GM12878 (cell line): ENCODE measurements at regions not wholly inside any gene's neighbourhood (a gene's known extent, or its start where the extent isn't known, plus 50 kb on each side); places are given as distances from the start of the nearest gene placed in this dataset.

Source experiments
- ATAC-seq: fragments of 200-7000 bp; cut with Tn5 transposase; 3 replicates; pipeline ENCODE4 v1.9.1; 2020; ENCODE audit warnings: mild to moderate bottlenecking, moderate library complexity
- BruUV-seq: library from RNA; stranded (reverse); fragments of 400-500 nt; replicated peaks from 2 replicates; lab custom pipeline; 2021; lab: Mats Ljungman, UMichigan
- CTCF ChIA-PET: fragments of 300-600 bp; sonication (Branson Sonifier 250); formaldehyde crosslinking; extraction: SDS; loops from one replicate; lab custom pipeline; 2021; ENCODE audit warnings: inconsistent platforms; lab: Yijun Ruan, JAX
- POLR2A ChIA-PET: fragments of 350-600 bp; formaldehyde crosslinking; extraction: SDS; loops from one replicate; lab custom pipeline; 2021; ENCODE audit warnings: inconsistent platforms; lab: Charles Lee
- RAD21 ChIA-PET: fragments of 300-600 bp; sonication (Branson Sonifier 250); formaldehyde crosslinking; loops from one replicate; lab custom pipeline; 2023; ENCODE audit warnings: antibody characterized with exemption; ENCODE audit not compliant: unreplicated experiment; lab: Charles Lee
- SMC1A ChIA-PET: fragments of 300-600 bp; sonication (Branson Sonifier 250); formaldehyde crosslinking; loops from one replicate; lab custom pipeline; 2023; ENCODE audit not compliant: unreplicated experiment, uncharacterized antibody; lab: Charles Lee
- DNase-seq: peaks from one replicate; pipeline ENCODE4 v3.0.0-alpha.2; 2011; ENCODE audit warnings: low read depth, low spot score
- FAIRE-seq: peaks from 3 replicates; lab custom pipeline; 2011; peaks lifted over from hg19 to GRCh38; lab: Jason Lieb, UNC
- H2AFZ ChIP-seq: 2 replicates; pipeline ENCODE4 v1.6.0; 2011; ENCODE audit warnings: low read depth, low read length, control low read depth; ENCODE audit not compliant: control insufficient read depth
- H3K27ac ChIP-seq: 2 replicates; pipeline ENCODE4 v1.5.1; 2011; ENCODE audit warnings: control low read depth; ENCODE audit not compliant: control insufficient read depth, insufficient read depth
- H3K27me3 ChIP-seq, 2 experiments: replicated peaks in 1 of 2; 2 replicates each; pipeline versions ENCODE4 v1.6.0 to v1.6.1; 2011; ENCODE audit warnings: low read length in 1 of 2; ENCODE audit not compliant: control insufficient read depth in 2 of 2, insufficient read depth in 2 of 2
- H3K36me3 ChIP-seq, 2 experiments: 2 replicates each; pipeline ENCODE4 v1.5.1; 2011; ENCODE audit warnings: low read length in 1 of 2; ENCODE audit not compliant: control insufficient read depth in 2 of 2, insufficient read depth in 2 of 2
- H3K4me1 ChIP-seq: 2 replicates; pipeline ENCODE4 v1.6.1; 2011; ENCODE audit warnings: mild to moderate bottlenecking, low read length, moderate library complexity, mixed read lengths; ENCODE audit not compliant: control insufficient read depth, insufficient read depth
- H3K4me2 ChIP-seq: 2 replicates; pipeline ENCODE4 v1.6.0; 2011; ENCODE audit warnings: control low read depth; ENCODE audit not compliant: control insufficient read depth, insufficient read depth
- H3K4me3 ChIP-seq: fragments of 200-600 bp; sonication (generic); 2 replicates; pipeline ENCODE4 v1.5.1; 2016
- H3K79me2 ChIP-seq: 2 replicates; pipeline ENCODE4 v1.6.0; 2011; ENCODE audit warnings: low read length; ENCODE audit not compliant: control insufficient read depth, insufficient read depth
- H3K9ac ChIP-seq: 2 replicates; pipeline ENCODE4 v1.8.0; 2011; ENCODE audit warnings: low read length, control low read depth, mixed read lengths; ENCODE audit not compliant: control insufficient read depth, insufficient read depth
- H3K9me3 ChIP-seq: replicated peaks from 3 replicates; pipeline ENCODE4 v1.5.1; 2011; ENCODE audit warnings: mild to moderate bottlenecking, low read length; ENCODE audit not compliant: control insufficient read depth, insufficient read depth
- H4K20me1 ChIP-seq: 2 replicates; pipeline ENCODE4 v1.6.0; 2011; ENCODE audit not compliant: control insufficient read depth, insufficient read depth
- CEBPB ChIP-seq, 2 experiments: fragments of 150-350 bp in 1 of 2; IDR thresholded peaks; 2 replicates each; pipeline ENCODE4 v1.6.1; 2012 to 2014; ENCODE audit warnings: low read depth in 2 of 2, low read length in 2 of 2, borderline replicate concordance in 1 of 2, inconsistent platforms in 1 of 2
- EGR1 ChIP-seq, 2 experiments: IDR thresholded peaks; 1 replicate in 1 of 2; 2 replicates in 1 of 2; pipeline ENCODE4 v1.6.1; 2011 to 2012; ENCODE audit warnings: low read depth in 2 of 2, low read length in 2 of 2, borderline replicate concordance in 1 of 2, mild to moderate bottlenecking in 1 of 2, moderate library complexity in 1 of 2
- EZH2 ChIP-seq: IDR thresholded peaks from 2 replicates; pipeline ENCODE4 v1.6.1; 2012; ENCODE audit warnings: low read depth, mild to moderate bottlenecking, control low read depth, inconsistent platforms, low read length, borderline replicate concordance; ENCODE audit not compliant: control insufficient read depth
- MEF2B ChIP-seq: fragments of 450-650 bp; IDR thresholded peaks from 2 replicates; pipeline ENCODE4 v1.6.1; 2018; ENCODE audit warnings: mild to moderate bottlenecking, moderate library complexity; ENCODE audit not compliant: partially characterized antibody, poor library complexity, severe bottlenecking
- POLR2AphosphoS5 ChIP-seq: IDR thresholded peaks from 2 replicates; pipeline ENCODE4 v1.6.1; 2011; ENCODE audit warnings: mild to moderate bottlenecking, low read length, inconsistent platforms
- SP1 ChIP-seq: IDR thresholded peaks from one replicate; pipeline ENCODE4 v1.6.1; 2011; ENCODE audit warnings: low read depth, low read length
- TCF12 ChIP-seq: IDR thresholded peaks from 2 replicates; pipeline ENCODE4 v1.6.1; 2011; ENCODE audit warnings: low read depth, mild to moderate bottlenecking, low read length
- WRNIP1 ChIP-seq: IDR thresholded peaks from 2 replicates; pipeline ENCODE4 v1.6.1; 2011; ENCODE audit warnings: low read depth, low read length, improper control_type of control experiment, borderline replicate concordance
- ZZZ3 ChIP-seq: IDR thresholded peaks from 2 replicates; pipeline ENCODE4 v1.6.1; 2011; ENCODE audit warnings: low read depth; ENCODE audit not compliant: control insufficient read depth, insufficient read length
- WGBS: methylation state at CpG from one replicate; pipeline ENCODE4 v1.1.6; 2016; ENCODE audit warnings: low lambda C conversion rate; ENCODE audit not compliant: insufficient replicate concordance, insufficient coverage; ENCODE audit errors: missing lambda C conversion rate; 5-methylcytosine and 5-hydroxymethylcytosine counted together
- in situ Hi-C: fragments of 300-500 bp; cut with MboI; formaldehyde crosslinking; loops from 9 replicates; pipeline ENCODE4 v1.14.3; 2018; ENCODE audit warnings: mixed read lengths
- intact Hi-C: fragments of 100-400 bp; cut with micrococcal nuclease; formaldehyde crosslinking; loops from one replicate; pipeline ENCODE4 v1.14.2; 2022; ENCODE audit not compliant: unreplicated experiment
- TF ChIP-seq, protein P1 (sequence below): IDR thresholded peaks from 2 replicates; pipeline ENCODE4 v1.6.1; 2012; ENCODE audit warnings: low read depth, low read length, improper control_type of control experiment
- TF ChIP-seq, protein P2 (sequence below): fragments of 450-650 bp; IDR thresholded peaks from 2 replicates; pipeline ENCODE4 v1.6.1; 2017; ENCODE audit warnings: mild to moderate bottlenecking
- TF ChIP-seq, protein P3 (sequence below): IDR thresholded peaks from 2 replicates; pipeline ENCODE4 v1.6.1; 2012; ENCODE audit warnings: low read depth, low read length, improper control_type of control experiment

DNA sequence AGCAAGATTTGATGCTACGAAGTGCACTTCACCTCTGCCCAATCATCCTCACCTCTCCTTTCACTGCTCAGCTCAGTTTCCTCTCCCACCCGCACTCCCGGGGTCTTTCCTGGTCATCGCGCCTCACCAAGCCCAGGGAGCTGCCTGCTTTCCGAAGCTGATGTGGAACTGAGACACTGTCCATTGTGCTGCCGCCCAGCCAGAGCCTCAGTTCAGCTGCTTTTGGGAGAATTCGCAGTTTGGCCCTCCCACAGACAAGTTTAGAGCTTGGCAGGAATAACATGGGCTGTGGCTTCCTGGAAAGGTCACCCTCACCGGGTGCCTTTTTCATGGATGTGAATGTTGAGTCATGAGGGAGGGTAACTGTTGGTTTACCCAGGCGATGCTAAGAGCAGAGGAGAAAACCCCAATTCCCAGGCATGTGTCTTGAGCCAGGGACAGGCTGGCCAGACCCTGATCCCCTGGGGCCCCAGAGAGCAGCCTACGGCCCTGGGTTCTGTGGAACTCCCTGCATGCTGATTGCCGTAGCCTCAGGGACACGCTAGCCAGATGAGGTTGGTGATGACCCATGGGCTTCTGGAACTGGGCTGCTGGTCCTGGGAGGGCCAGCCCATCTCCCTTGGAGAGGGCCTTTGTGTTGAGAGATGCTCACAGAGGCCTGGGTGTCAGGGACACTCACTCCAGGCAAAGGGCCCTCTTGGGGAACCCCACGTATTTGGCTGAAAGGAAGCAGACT is 1687.5 kb downstream of the TP53TG3F start (continued):
- TF ChIP-seq, protein P1, sequence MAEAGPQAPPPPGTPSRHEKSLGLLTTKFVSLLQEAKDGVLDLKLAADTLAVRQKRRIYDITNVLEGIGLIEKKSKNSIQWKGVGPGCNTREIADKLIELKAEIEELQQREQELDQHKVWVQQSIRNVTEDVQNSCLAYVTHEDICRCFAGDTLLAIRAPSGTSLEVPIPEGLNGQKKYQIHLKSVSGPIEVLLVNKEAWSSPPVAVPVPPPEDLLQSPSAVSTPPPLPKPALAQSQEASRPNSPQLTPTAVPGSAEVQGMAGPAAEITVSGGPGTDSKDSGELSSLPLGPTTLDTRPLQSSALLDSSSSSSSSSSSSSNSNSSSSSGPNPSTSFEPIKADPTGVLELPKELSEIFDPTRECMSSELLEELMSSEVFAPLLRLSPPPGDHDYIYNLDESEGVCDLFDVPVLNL: no peak
- TF ChIP-seq, all 136 proteins: peak for 0

DNA sequence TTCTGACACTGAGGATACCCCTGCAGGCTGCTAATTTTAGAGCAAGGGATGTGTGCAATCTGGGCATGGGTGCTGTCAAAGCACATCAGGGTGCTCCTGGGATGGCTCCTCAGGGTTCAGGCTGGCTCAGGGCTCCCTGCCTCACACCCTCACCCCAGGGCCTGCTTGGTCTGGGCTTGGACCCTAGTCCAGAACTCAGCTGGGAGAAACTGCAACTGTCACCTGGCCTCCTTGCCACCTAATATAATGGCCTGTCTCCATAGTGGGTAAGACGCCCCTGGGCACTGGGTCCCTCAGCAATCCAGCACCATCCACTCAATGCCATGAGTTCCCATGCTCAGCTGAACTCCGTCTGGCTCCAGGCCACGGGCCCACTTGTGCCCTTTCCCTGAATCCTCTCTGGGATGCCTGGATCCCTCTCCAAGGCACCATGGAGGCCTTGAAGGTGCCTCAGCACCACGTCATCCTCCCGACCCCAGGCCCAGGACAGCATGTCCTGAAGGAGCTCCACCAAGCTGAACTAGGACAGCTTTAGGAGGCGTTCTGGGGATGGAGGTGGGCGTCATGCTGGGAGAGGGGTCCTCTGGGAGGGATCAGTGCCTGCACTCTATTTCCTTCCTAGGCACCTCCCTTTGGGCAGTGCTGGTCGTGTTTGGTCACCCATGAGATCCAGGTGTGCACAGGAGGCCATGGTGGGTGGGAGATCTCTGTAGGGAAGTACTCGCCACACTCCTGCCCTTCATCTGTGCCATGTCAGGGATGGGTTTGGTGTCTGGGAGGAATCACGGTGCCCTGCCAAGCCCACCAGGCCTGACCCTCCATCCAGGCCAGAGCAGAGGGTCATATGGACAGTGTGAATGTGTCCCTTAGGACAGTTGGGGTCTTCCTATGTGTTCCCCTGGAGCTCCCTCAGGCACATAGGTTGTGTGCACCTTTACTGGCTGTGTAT is 1688.4 kb downstream of the TP53TG3F start:
- H3K36me3 ChIP-seq: no peaks in the 10 kb centered on the region
- intact Hi-C loops (no loop called here), in situ Hi-C loops (no loop called here)
- no peak overlapping the region for H2AFZ ChIP-seq
- ATAC-seq (no peak), DNase-seq (no peak), FAIRE-seq (no peak)
- no peak overlapping the region for H3K4me2 ChIP-seq
- ChIA-PET RAD21 (no interaction called here), CTCF (no interaction called here), SMC1A (no interaction called here), POLR2A (no interaction called here)
- no peaks in the 10 kb centered on the region for H3K27me3 ChIP-seq
- no peak overlapping the region for H3K9ac ChIP-seq
- H3K9me3 ChIP-seq: no peaks in the 10 kb centered on the region; the same call in 2 of the 3 replicates
- H3K4me1 ChIP-seq: no peaks in the 10 kb centered on the region
- H3K27ac ChIP-seq: no peak overlapping the region
- no peak overlapping the region for H3K4me3 ChIP-seq
- H4K20me1 ChIP-seq: no peaks in the 10 kb centered on the region
- H3K79me2 ChIP-seq: no peaks in the 10 kb centered on the region
- WGBS: 5% methylated on average over 10 of the region's 10 CpGs
- no TSS peak for BruUV-seq
- TF ChIP-seq SP1 (no peak), ZZZ3 (no peak), CEBPB (IDR thresholded peaks at IDR 0.05; ENCODE audit: borderline replicate concordance in 1 of 2, low read depth in 2 of 2, low read length in 2 of 2) (no peak), WRNIP1 (no peak), TCF12 (no peak), POLR2AphosphoS5 (no peak), EZH2 (no peak), MEF2B (no peak), EGR1 (IDR thresholded peaks at IDR 0.05; ENCODE audit: borderline replicate concordance in 1 of 2, low read depth in 2 of 2, low read length in 2 of 2) (no peak)
- TF ChIP-seq, protein P2, sequence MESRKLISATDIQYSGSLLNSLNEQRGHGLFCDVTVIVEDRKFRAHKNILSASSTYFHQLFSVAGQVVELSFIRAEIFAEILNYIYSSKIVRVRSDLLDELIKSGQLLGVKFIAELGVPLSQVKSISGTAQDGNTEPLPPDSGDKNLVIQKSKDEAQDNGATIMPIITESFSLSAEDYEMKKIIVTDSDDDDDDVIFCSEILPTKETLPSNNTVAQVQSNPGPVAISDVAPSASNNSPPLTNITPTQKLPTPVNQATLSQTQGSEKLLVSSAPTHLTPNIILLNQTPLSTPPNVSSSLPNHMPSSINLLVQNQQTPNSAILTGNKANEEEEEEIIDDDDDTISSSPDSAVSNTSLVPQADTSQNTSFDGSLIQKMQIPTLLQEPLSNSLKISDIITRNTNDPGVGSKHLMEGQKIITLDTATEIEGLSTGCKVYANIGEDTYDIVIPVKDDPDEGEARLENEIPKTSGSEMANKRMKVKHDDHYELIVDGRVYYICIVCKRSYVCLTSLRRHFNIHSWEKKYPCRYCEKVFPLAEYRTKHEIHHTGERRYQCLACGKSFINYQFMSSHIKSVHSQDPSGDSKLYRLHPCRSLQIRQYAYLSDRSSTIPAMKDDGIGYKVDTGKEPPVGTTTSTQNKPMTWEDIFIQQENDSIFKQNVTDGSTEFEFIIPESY: no peak
- TF ChIP-seq, protein P3, sequence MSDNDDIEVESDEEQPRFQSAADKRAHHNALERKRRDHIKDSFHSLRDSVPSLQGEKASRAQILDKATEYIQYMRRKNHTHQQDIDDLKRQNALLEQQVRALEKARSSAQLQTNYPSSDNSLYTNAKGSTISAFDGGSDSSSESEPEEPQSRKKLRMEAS: no peak
